ENCODE measurements at regions not wholly inside any gene's neighbourhood (a gene's known extent, or its start where the extent isn't known, plus 50 kb on each side); places are given as distances from the start of the nearest gene placed in this dataset.
"Not testable (repeated sequence)": the region's sequence is repeated elsewhere in the genome, so short reads cannot be mapped to it uniquely, and the experiment has no call there.

DNA sequence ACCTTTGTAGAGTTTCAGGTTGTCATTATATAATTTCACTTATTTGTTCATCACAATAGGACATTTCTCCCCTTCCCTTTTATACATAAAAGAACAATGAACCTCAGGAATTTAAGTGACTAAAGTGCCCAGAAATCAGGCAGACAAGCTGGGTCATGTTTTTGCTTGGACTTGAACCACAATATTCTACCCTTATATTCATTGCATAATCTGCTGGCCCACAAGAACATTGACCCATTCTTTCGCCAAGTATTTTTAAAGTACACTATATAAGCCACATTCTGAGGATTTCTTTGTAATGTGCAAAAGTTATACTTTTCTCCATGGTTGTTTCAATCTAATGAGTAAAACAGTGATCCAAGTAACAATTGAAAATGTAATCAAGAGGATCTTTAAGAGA lies 637.5 kb upstream of the SLIT2 start:
- no peak for DNase-seq (ENCODE audit: low spot score)

DNA sequence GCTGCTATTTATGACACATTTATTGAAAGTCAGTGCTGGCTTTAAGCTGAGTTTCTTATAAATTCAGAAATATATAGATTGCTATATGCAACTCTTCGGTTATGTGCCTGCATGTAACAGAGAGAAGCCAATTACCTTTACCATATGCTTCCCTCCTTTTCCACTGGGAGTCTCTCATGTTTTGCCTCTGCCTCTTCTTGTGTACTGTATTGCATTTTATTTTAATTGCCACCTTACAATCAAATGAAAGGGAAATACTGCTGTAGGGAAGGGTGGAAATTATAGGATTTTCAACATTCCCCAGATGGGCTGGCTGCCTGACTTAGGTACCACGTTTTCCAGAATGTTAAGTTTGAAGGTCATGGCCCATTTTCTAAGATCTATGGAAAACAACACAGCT lies 655.4 kb upstream of the SLIT2 start:
- no peak for DNase-seq (ENCODE audit: low spot score)

DNA sequence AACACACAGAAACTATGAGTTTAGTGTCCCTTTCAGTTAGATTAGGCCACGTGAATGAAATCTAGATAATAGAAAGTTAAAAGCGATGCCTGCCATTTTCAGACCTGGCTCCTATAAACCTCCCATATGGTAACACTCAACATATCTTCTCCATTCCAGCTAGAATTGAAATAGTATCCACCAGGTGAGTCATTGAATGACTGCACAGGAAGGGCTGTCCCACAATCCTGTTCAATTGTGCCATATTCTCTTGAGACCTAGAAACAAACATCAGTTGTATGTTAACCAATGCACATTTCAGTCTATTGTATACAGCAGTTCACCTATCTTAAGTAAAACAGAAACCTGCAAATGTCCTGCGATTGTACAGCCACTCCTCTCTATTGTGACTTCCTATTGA lies 659.3 kb upstream of the SLIT2 start:
- peak; percentile 3 for DNase-seq (ENCODE audit: low spot score)

DNA sequence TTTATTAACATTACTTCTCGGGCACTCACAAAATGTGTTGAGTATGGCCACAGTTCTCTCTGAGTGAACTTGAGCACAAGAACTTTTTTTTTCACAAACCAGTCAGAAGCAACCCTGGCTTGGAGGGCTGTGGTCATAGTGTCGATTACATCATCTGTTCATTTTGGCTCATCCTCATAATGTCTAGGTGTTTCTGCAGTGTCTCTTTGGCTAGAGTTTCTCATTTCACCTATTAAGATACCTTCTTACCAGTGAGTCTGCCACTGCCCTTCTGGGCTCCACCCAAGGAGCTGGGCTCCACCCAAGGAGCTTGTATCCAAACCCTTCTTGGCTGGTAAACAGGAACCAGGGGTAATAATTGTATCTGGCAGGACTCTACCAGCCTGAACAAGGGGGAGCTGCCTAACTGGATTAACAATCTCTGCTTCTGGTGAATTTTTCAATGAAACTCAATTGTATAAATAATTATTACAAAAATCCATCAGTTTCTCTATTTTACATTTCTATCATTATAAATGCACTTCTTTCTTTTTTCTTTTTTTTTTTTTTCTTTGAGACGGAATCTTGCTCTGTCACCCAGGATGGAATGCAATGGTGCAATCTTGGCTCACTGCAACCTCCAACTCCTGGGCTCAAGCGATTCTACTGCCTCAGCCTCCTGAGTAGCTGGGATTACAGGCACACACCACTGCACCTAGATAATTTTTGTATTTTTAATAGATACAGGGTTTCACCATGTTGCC lies 667.7 kb upstream of the SLIT2 start:
- DNase-seq (ENCODE audit: low spot score): peak; percentile 2

DNA sequence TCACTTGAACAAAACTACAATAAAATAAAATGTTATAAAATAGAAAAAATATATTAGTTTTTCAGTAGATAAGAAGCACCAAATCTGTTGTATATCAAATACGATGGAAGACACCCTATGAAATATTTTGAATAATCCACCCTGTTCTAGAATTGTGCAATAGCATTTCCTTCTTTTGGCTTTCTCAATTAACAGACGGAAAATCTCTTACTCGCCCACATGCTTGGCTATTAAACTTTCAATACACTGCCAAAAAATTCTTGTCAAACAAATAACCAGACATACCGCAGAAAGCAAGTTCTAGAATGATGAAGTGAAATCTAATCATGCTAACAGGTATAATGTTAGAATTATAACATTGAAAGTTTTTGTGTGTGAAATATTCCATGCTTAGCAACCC lies 671.6 kb upstream of the SLIT2 start:
- peak; percentile 20 for DNase-seq (ENCODE audit: low spot score)

DNA sequence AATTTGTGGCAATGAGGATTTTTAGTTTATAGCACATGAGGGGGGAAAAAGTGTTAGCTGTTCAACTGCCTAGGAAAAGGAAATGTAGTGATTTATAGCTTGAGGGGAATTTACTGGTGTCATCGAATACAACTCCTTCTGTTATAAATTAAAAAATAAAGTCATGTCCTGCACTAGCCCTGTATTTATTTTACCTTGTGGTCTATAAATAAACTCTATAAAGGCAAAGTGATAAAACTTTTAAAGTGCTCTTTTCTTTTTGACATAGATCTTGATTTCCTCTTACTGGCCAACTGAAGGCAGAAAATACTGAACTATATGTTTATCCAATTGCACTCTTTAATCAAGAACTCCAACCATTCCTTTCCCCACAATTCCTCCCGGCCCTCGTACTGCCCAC lies 672.1 kb upstream of the SLIT2 start:
- no peak for DNase-seq (ENCODE audit: low spot score)

DNA sequence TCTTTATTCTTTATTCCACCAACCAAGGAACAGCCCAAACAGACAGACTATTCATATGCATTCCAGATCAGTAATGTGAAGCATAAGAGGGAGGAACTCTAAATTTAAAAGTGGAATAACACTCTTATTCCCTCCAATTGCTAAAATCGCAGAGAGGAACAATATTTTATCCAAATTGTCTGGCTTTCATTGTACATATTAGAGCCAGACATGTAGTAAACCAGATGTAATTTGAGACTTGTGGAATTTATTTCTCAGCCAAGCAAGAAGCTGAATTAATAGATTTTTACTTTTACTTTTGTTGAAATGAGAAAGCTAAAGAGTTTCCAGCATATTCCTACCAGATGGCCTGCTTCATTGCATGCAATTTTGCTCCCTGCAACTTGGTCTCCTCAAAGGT lies 674.6 kb upstream of the SLIT2 start:
- no peak for DNase-seq (ENCODE audit: low spot score)

DNA sequence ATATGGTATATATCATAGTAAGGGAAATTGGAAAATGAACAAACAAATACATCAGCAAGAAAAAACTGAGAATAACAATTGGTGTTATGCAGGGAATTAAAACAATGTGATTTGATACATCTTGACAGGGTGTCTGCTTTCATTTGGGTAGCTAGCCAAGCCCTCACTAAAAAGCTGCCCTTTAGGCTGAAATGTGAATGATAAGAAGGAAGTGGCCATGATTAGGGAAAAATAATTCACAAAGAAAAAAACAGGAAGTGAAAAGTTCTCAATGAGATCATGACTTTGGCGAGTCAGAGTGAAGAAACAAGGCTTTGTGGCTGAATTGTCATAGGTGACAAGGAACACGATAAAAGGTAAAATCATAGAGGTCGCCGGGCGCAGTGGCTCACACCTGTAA lies 675.8 kb upstream of the SLIT2 start:
- no peak for DNase-seq (ENCODE audit: low spot score)

DNA sequence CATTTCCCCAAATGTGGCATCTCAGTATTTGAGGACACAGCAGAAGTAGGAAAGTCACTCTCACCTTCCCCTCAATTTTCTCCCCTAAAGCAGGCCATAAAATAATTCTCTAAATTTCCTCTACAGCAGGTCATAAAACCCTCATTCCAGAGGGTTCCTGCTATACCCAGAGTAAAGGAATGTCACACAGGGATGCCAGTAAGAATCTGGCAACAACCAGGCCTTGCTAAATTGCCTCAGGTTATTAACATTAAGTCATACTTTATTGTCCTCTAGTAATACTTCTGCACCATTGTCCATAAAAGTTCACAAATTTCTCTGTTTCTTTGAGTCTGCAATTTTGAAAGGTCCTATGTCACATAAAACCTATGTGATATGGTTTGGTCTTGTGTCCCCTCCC lies 685.7 kb upstream of the SLIT2 start:
- DNase-seq (ENCODE audit: low spot score): no peak

DNA sequence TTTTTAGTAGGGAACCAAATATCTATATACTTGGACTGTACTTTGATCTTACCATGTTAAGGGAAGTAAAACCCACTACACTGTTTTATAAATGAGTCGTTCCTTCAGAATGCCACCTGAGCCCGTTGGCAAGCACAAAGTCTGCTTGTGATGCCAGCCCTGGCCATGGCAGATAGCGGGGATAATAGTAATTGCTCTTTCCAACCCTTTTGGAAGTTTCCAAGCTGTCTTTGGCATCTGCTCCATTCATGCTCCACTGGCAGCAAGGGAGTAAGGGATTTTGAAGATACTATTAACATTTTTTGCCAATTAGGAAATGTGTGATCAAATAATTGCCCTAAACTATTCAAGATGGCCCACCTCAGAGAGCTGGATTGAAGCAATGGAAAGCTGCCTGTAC lies 689.2 kb upstream of the SLIT2 start:
- DNase-seq (ENCODE audit: low spot score): no peak

DNA sequence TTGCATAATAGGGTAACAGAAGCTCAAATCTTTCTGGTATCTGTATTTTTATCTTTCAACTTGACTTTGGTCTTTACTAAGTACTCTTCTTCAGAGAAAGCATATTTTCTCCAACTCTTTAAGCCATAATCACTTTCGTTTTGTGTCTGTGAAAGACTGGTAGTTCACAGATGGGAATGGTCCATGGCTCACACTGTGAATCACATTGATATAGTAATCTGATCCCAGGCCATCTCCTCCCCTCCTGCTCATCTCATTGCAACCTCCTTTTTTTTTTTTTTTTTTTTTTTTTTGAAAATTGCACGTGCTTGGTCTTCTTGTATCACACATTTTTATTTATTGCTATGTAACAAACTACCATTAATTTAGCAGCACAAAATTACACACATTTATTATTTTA lies 694.5 kb upstream of the SLIT2 start:
- DNase-seq (ENCODE audit: low spot score): no peak

DNA sequence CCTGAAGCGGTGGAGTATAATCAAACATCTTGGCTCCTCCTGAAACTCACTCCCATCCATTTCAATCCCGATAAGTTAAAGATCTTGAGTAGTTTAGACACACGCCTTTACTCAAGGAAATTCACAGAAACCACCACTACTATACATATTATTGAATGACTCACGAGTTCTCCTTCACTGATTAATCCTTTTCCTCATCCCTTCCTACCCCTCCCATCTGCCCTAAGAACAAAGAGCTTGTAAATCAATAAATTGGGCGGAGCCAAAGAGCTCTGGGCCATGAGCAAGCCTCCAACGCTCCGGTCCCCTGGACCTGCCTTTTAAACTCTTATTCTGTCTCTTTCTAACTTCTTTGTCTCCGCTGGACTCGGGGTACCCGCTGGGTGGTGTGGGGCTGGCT lies 695.4 kb upstream of the SLIT2 start:
- not testable (repeated sequence) for DNase-seq (ENCODE audit: low spot score)

DNA sequence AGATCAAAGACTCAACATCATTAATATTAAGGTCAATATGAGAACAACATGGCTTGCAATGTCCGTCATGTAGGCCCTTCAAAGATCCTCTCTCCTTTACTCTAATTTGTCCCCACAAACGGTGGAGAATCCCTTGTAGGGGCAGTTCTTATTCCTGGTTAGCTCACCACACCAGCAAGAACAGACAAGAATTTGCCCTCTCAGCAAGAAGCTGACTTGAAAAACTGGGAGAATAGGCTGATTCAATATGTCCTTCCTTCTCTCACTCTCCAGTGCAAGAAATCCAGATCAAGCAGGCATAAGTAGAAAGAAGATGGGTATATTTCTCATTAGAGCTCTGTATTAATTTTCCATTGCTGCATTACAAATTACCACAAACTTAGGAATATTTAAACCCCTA lies 704.2 kb upstream of the SLIT2 start:
- no peak for DNase-seq (ENCODE audit: low spot score)

DNA sequence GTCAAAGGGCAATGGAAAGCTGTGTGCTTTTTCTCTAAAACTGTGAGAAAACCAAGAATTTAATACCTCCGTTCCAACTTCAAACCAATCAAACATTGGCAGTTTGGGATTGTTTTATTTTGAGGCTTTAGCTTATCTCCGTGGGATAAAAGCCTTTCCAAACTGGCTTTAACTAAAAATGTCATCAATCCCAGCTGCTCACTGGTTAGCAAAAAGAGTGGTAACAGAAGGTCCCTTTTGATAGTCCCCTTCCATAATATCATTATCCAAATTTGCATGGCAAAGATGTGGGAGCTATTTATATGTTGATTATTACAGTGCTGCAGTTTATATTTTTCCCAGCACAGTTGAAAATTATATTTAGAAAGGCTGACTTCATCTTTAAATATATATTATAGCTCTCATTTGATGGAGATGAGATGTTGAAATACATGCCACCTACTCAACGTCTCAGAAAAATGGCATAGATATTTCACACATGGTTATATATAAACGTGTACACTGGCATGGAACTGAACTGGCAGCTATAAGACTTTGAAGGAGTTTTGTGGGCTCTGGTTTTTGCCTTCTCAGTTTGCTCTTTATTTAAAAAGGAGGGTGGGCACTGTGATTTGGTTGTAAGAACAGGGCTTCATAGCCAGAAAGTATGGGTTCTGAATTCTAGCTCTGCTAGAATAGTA lies 707.1 kb upstream of the SLIT2 start:
- no peak for DNase-seq (ENCODE audit: low spot score)

DNA sequence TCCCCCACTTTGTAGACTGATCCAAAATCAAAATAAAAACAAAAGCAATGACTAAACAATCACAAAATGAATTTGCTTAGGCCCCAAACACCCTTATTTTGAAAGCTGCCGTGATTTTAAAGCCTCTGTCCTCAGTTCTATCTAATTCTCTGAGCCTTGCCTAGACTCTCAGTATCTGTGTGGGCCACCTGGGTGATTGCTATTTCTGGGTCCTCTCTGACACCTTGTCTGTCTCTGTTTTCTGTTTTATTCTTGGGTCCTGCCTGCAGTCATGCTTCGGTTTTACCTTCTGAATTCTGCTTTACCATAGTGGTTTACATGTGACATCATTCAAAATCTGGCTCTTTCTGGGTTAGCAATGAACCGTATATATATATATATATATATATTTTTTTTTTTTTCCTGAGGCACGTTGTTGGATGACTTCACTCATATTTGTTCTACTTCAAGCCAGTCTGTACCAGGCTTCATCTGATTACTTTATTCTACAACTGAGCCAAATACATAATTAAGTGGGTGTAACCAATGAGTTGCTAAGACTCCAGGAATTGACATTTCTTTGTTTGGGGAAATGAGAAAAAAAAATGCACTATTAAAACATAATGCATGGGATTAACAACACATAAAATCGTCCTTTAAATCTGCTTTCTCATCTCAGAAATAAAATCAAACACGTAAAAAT lies 710.7 kb upstream of the SLIT2 start:
- no peak for DNase-seq (ENCODE audit: low spot score)

DNA sequence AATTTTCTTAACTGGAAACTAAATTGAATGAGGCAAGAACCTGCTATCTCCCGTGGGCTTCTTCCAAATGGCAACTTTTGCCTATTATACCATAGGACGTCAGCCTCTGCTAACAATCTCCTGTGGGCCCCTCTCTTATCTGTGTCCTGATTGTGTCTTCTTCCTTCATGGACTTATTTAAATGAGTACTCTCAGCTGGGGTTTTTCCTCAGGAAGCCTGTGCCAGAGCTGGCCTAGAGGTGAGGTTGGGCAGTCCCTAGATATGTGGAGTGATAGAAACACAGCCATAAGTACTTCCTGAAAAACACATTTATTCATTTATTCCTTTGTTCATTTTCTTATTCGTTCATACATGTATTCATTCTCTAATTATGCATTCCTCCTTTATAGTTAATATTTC lies 712.5 kb upstream of the SLIT2 start:
- no peak for DNase-seq (ENCODE audit: low spot score)

DNA sequence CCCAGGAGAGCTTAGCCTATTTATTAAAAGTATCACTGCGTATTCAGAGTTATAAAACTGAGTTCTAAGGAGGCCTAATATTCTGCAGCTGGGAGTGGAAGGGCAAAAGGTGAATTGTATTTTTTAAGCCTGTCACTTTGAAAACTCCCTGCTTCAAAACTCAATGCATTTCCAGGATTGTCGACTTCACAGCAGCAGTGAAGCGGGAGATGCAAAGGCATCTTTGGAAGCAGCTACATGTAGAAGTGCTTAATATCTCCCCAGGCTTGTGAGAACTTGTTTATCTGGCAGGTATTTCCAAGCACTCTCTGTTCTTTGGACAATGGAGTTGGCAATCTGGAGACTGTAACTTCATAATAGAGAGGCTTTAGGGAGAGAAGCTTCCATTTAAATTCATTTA lies 717.5 kb upstream of the SLIT2 start:
- DNase-seq (ENCODE audit: low spot score): no peak

DNA sequence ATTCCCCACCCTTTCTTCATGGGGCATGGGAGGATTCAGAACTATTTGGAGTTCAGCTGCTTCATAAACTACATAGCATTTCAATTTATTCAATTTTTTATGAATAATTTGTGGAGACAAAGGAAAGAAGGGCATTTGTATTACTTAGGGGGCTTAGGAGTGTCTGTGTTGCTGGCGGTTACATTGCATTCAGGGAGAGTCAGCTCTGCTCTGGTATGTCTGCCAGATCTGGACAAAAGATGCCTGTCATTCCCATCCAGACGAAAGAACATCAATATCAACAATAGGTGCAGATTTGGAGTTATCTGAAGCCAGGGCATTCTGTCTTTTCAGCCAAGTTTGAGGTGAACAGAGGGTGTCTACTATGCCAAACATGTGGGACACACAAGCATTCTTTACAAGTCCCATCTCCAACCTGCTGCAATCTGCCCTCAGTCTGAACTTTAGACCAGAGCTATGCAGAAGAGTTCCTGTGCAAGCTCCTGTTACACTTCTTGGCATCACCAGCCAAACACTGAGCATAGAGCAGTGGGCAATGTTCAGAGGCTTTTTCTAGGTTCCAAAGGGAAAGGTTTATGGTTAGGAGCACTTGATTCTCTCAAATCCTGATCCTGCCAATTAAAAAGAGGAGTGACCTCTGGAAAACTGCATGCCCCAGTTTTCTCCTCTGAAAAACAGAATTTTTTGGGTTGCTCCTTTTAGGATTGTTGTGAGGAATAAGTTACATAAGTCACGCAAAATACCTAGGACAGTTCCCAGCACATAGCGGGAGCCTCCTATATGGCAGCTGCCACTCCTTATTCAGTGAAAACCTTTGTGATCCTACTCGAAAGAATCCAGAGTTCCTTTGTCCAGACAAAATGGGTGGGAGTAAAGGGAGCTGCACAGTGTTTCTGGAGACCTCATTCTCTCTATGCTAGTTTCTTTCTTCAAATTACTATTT lies 719.5 kb upstream of the SLIT2 start:
- DNase-seq (ENCODE audit: low spot score): no peak

DNA sequence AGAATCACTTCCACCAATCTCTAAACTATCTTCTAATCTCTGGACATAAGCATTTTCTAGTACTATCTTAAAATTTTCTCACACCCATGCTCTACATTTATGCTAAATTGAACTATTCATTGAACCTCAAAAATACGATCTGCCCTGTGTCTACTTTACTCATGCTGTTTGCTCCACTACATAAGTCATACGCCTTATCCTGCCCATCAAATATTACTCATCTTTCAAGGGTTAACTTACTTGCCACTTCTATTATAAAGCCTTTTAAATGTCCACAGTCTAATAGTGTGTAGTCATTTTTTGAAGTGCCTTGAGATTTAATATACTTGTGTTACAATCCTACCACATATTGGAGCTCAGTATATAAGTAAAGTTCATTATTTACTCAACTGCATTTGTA lies 727.7 kb upstream of the SLIT2 start:
- no peak for DNase-seq (ENCODE audit: low spot score)

DNA sequence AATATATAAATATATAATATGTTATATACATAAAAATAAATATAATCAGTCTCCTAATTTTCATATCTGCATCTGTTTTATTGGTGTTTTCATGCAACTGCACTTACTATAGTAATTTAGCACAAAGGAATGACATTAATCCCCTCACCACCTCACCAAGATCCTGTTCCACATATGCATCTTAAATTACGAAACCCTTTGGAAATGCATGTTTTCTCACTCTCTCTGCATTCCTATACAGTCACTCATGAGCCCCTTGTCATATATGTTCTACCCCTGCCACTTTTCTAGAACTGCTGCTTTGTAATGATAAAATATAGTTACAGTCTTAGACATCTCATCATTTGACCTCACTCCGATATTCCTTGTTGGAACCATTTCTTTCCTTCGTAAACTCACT lies 728.7 kb upstream of the SLIT2 start:
- DNase-seq (ENCODE audit: low spot score): no peak

DNA sequence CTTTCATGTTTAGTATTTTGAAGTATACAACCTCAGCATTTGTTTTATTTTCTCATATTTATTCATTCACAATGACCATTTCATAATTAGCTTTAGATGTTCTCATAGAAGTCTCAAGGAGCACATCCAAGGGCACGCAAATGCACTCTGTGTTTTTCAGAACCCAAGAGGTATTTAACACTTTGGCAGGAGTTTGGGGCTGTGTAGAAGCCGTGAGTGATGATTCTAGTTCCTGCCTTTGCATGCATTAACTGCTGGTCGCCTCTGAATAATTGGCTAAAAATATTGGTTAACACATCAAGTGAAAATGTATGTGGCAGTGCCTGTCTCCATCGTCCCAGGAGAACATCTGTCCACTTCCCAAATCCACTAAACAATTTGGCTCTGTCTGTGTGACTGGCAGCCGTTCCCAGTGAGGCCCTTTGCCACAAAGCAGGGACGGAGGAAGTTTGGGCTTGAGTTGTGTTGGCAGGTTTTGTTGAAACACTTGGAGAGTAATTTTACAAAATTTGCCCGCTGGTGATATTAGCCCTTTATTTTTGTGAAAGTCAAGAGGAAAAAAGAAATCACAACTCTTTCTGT lies 730.7 kb upstream of the SLIT2 start:
- no peak for DNase-seq (ENCODE audit: low spot score)
